ENCODE measurements at regions not wholly inside any gene's neighbourhood (a gene's known extent, or its start where the extent isn't known, plus 50 kb on each side); places are given as distances from the start of the nearest gene placed in this dataset.
"Not testable (repeated sequence)": the region's sequence is repeated elsewhere in the genome, so short reads cannot be mapped to it uniquely, and the experiment has no call there.

DNA sequence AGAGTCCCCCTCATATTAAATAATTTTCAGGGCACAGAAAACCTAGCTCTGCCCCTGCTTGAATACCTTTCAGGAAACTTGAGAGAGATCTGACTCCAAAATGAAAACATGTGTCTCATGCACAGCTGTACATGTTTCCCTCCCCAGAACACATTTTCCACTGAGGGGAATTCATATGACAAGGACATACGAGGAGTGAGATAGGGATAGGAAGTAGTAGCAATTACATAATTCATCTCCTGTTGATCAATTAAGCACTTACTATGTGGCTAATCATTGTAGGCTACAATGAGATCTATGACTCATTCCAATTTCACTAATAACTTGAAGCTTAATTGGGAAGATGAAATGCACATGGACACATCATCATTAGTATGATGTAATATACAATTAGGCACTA is 302.1 kb downstream of the PCDH11X start:
- not testable (repeated sequence) for DNase-seq (ENCODE audit: low read depth)

- not testable (repeated sequence) for DNase-seq (ENCODE audit: low read depth)
These were observed 311.6 kb downstream of the PCDH11X start for GRCh38 chrX:92090756-92091155.

DNA sequence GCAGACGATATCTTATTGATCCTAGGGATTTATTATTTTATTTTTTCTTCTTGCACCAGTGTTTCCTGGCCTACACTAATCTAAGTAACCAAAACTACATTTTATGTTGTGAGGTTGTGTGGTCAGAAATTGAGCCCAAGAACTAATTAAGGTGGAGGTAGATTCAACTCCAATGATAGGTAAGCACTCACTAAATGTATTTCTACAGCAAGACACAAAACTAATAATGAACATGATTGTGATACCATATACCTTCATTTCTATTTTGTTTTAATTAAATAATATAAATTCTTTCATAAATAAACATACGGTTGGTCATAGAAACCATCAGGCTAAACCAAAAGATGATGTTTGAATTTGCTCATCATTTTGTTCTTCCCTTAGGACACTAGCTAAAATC is 319.0 kb downstream of the PCDH11X start:
- DNase-seq (ENCODE audit: low read depth): not testable (repeated sequence)

- not testable (repeated sequence) for DNase-seq (ENCODE audit: low read depth)
These were observed 320.9 kb downstream of the PCDH11X start for GRCh38 chrX:92100095-92100494.

- not testable (repeated sequence) for DNase-seq (ENCODE audit: low read depth)
These were observed 326.5 kb downstream of the PCDH11X start for GRCh38 chrX:92105693-92106092.

GRCh38 chrX:92106671-92107070 is 327.5 kb downstream of the PCDH11X start:
- not testable (repeated sequence) for DNase-seq (ENCODE audit: low read depth)

GRCh38 chrX:92110410-92110911 is 331.3 kb downstream of the PCDH11X start:
- not testable (repeated sequence) for DNase-seq (ENCODE audit: low read depth)

DNA sequence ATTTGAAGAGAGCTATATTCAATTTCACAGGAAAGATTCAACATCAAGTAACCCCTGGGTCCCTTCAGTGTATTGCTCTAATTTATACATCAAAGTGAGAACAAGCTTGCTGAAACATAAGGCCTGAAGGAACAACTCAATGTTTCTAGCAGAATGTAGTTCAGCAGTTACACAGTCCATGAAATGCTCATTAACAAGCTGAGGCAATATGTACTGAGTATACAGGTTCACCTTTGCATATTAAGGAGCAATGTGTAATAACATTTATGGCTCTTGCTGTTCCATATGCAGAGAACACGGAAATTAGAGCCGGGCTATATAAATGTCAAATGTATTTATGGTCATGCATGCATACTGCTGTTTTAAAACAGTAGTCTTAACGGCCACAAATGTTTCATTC is 338.5 kb downstream of the PCDH11X start:
- not testable (repeated sequence) for DNase-seq (ENCODE audit: low read depth)

- DNase-seq (ENCODE audit: low read depth): not testable (repeated sequence)
These were observed 383.9 kb downstream of the PCDH11X start for GRCh38 chrX:92163035-92163434.

- DNase-seq (ENCODE audit: low read depth): no peak
These were observed 430.8 kb downstream of the PCDH11X start for GRCh38 chrX:92209936-92210335.

GRCh38 chrX:92213786-92214185 is 434.6 kb downstream of the PCDH11X start:
- no peak for DNase-seq (ENCODE audit: low read depth)

- DNase-seq (ENCODE audit: low read depth): not testable (repeated sequence)
These were observed 435.8 kb downstream of the PCDH11X start for GRCh38 chrX:92215011-92215410.

DNA sequence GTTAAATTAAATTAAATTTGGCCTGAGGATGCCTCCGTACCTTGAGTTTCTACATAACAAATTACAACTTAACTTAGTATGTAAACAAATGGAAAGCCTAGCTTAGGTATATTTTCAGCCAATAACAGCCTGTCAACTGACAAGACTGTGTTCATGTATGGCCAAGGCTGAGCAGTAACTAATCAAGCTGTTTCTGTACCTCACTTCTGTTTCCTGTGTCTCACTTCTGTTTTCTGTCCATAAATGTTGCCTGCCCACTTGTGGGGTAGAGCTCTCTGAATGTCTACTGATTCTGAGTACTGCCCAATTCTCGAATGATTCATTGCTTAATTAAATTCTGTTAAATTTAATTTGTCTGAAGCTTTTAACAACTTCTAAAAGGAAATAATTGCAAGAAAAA is 445.2 kb downstream of the PCDH11X start:
- DNase-seq (ENCODE audit: low read depth): no peak

GRCh38 chrX:92230628-92231027 is 451.5 kb downstream of the PCDH11X start:
- no peak for DNase-seq (ENCODE audit: low read depth)

DNA sequence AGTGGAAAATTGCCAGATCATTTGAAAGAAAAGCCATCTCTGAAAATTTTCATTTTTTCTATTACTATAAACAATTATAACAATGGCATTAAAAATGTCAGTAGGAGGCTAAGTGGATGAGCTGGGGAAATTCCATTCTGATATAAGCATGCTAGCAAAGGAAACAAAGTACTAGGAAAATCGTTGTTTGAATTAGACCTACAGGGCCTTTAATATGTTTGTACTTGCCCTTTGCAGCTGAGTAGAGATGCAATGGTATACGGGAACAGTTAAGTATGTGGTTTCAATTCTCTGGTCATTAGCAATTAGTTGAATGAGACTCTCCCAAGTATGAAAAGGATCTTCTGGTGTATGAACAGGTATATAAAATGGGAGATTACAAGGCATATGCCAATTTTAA is 452.2 kb downstream of the PCDH11X start:
- DNase-seq (ENCODE audit: low read depth): no peak

- DNase-seq (ENCODE audit: low read depth): no peak
These were observed 453.0 kb downstream of the PCDH11X start for GRCh38 chrX:92232182-92232581.

DNA sequence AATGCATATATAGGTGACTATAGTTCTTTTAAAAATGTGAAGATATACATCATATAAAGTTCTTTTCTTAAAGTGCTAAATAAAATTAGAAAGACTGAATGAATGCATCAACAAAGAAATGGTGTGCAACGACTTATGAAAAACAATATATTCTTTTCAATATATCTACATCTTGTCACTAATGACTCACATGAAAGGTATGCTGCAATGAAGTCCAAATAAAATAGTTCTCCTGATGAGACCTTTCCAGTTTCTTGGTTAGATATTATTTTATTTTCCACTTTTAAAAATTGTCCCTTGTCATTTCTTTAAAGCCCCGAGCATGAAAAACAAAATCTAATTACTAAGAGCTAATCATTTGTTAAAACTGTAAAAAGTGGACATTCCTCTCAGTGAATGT is 462.1 kb downstream of the PCDH11X start:
- DNase-seq (ENCODE audit: low read depth): no peak

GRCh38 chrX:92247076-92247475 is 467.9 kb downstream of the PCDH11X start:
- DNase-seq (ENCODE audit: low read depth): peak; percentile 6

DNA sequence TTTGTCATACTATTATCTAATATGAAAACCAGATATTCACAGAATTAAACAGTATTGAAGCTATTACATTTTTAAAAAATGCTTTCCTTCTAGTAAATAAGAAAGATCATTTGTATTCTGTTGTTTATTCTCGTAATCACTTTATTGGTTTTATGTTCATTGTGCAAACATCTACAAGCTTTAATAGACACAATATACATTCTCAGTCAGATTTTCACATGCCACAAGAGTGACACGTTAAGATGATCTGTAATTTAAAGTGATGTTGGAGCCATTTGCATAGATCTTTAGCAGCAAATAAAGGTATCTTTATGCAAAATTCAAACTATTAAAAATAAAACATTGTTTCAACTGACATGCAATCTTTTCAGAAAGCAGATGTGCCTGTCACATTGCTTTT is 469.9 kb downstream of the PCDH11X start:
- DNase-seq (ENCODE audit: low read depth): no peak

GRCh38 chrX:92260102-92260501 is 480.9 kb downstream of the PCDH11X start:
- DNase-seq (ENCODE audit: low read depth): no peak

GRCh38 chrX:92270936-92271855 is 492.0 kb downstream of the PCDH11X start:
- DNase-seq (ENCODE audit: low read depth): peak; percentile 1

GRCh38 chrX:92278556-92278955 is 499.4 kb downstream of the PCDH11X start:
- DNase-seq (ENCODE audit: low read depth): not testable (repeated sequence)

GRCh38 chrX:92280347-92280746 is 501.2 kb downstream of the PCDH11X start:
- not testable (repeated sequence) for DNase-seq (ENCODE audit: low read depth)

DNA sequence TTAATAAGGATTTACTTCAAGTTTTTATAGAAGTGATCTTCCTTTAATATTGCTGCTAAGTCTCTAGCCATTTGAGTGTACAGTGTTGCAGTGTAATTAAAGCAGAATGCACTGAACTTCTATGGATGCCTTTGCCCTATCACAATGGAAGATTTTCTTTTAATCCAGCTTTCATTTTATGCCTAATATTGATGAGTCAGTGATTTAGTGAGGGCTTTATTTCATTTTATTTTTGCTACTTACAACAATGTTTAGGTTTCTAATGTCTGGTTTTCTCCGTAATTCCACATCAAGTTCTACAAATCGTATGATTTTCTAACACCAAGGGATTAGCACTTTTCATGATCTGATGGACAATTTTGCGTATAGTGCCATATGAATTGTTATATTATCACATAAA is 504.1 kb downstream of the PCDH11X start:
- DNase-seq (ENCODE audit: low read depth): no peak
